ENCODE measurements at regions not wholly inside any gene's neighbourhood (a gene's known extent, or its start where the extent isn't known, plus 50 kb on each side); places are given as distances from the start of the nearest gene placed in this dataset.
A peak's percentile ranks its signal among the peaks of the same experiment; 100 is the strongest.
"Not testable (repeated sequence)": the region's sequence is repeated elsewhere in the genome, so short reads cannot be mapped to it uniquely, and the experiment has no call there.

DNA sequence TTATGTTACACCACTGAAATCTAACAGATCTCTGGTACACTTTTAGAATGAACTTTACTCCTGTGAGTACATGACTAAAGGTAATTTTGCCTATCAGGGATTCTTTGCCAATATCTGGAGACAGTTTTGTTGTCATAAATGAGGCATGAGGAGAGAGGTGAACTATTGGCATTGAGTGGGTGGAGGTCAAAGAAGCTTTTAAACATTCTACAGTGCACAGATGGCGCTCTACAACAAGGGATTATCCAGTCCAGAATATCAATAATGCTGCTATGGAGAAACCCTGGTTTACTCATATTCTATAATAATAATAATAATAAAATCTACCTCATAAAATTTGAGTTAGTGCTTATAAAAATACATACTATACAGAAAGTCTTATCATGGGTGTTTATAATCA, 702.3 kb downstream of the SI start:
- peak; percentile 27 for DNase-seq (ENCODE audit: low spot score)

DNA sequence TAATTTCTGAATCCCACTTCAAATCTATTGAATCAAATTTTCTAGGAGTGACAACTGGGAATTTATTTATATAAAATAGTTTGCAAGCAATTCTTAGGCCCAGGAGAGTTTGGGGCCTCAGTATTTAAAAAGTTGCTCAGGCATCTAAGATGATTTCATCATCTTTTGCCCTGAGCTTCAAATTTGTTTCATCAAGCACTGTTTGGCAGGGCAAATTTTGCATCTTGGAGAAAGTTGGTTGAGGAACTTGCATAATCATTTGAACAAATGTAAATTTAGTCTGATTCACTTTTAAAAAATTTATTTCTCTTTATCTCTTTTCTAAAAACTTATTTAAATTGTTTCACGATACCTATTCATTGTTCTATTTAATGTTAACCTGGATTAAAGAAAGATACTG, 702.8 kb downstream of the SI start:
- no peak for DNase-seq (ENCODE audit: low spot score)

DNA sequence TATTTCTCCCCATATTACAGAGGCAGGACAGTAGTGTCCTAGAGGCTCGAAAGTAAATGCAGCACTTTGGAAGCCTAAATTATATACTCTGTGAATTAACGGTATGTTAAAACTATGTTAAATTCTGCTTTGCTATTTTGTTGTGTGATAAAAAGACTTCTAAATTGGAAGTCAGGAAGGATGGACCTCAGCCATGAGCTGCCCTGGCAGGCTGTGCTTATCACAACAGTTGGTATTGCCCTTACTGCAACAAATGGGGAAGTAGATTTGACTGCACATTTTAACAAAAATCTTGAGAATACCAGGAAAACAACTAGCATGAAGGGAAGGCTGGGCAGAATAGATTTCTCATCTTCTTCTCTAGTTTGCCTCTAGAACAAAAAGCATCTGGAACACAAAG, 706.6 kb downstream of the SI start:
- no peak for DNase-seq (ENCODE audit: low spot score)

DNA sequence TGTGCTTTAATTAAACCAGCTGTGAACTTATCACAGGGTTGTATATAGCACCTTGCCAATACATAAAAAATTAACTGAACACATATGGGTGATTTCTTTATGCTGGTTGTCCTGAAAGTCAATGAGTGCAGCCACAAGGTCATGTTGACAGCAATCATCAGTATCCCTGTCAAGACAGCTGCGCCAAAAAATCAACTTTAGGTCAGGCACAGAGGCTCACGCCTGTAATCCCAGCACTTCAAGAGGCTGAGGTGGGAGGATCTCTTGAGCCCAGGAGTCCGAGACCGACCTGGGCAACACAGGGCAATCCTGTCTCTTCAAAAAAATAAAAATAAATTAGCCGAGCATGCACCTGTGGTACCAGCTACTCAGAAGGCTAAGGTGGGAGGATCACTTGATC, 707.3 kb downstream of the SI start:
- no peak for DNase-seq (ENCODE audit: low spot score)

DNA sequence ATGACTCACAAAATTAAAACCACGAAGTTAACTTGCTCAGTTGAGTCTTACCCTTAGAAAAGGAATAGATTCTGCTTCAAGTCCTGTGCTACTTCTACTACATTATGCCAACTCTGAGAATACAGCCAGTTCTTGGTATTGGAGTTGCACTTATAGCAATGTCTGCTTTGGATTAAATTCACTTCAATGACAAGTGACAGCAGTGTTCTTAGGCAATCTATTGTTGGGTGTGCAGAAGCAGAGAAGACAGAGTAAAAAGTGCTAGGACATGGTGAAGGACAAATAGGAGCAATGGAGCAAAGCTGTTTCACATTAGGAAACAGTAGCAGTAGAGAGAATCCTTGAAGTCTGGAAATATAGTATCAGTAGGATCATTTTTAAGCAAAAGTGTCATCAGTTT, 713.1 kb downstream of the SI start:
- no peak for DNase-seq (ENCODE audit: low spot score)

DNA sequence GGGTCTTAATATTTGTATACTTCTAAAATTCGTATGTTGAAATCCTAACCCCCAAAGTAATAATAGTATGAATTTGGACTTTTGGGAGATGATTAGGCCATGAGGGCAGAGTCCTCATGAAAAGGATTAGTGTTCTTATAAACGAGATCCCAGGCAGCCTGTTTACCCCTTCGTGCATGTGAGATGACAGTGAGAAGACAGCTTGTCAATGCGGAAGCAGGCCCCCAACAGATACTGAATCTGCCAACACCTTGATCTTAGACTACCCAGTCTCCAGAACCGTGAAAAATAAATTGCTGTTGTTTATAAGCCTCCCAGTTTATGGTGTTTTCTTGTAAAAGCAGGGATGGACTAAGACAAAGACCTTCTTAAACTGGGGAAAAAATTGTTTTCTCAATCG, 714.2 kb downstream of the SI start:
- no peak for DNase-seq (ENCODE audit: low spot score)

DNA sequence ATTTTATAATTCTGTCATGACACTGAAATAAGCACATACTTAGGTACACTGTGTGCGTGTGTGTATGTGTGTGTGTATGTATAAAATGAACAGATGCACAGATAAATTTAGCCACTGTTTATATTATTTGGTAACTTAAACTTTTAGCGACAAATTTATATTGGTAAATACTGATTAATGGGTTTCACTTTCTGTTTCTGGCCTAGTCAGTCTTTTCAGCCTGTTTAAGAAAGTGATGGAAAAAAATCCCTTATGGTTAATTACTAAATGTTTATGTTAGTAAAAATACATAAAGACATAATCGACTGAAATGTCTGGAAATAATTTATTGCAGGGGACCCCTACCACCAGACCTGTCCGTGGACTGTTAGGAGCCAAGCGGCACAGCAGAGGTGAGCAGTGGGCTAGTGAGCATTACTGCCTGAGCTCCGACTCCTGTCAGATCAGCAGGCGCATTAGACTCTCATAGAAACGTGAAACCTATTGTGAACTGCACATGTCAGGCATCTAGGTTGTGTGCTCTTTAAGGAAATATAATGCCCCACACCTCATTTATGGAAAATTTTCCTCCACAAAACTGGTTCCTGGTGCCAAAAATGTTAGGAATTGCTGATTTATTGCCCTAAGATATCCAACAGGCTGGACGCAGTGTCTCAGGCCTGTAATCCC, 717.4 kb downstream of the SI start:
- no peak for DNase-seq (ENCODE audit: low spot score)

DNA sequence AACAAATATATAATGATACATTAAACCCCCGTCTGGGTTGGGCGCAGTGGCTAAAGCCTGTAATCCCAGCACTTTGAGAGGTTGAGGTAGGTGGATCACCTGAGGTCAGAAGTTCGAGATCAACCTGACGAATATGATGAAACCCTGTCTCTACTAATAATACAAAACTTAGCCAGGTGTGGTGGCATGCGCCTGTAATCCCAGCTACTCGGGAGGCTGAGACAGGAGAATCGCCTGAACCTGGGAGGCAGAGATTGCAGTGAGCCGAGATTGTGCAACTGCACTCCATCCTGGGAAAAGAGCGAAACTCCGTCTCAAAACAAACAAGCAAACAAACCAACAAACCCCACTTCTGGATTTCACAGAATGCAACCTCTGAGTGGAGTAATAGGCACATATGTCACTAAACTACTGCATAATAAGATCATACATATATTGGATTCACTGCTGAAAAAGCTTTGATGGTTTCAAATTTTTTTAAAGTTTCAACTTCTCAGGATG, 718.2 kb downstream of the SI start:
- no peak for DNase-seq (ENCODE audit: low spot score)

DNA sequence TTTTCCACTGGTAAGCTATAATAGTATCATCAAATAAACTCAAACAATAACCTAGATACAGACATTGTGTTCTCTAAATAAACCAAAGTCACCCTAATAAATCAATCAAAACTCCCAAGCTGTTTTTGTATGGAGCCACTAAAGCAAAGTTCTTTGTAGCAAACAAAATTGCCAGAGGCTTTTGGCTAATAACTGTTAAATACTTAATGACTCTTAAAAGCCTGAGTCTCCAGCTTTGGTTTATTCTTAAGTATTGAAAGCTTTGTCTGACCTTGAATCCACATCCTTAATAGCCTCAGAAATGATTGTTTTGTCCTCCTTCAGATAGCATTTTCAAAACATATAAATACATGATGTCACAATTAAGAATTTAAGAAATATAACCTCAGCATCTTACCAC, 725.3 kb downstream of the SI start:
- no peak for DNase-seq (ENCODE audit: low spot score)

DNA sequence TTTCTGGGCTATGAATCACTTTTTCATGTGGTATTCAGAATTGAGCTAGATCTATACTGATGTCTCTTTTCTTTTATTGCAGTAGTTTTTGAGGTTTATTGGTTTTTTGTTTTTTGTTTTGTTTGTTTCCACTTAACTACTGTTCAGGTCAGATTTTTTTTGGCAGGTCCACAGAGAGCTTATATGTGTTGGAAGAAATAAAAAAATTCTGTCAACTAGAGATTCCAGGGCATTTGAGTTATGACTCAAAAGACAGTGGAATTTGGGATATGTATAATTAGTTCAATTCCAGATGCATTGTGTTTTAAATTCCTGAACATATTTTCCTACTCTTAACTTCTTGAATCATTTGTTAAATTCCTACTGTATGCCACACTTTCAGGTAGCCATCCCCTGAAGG, 727.2 kb downstream of the SI start:
- no peak for DNase-seq (ENCODE audit: low spot score)

DNA sequence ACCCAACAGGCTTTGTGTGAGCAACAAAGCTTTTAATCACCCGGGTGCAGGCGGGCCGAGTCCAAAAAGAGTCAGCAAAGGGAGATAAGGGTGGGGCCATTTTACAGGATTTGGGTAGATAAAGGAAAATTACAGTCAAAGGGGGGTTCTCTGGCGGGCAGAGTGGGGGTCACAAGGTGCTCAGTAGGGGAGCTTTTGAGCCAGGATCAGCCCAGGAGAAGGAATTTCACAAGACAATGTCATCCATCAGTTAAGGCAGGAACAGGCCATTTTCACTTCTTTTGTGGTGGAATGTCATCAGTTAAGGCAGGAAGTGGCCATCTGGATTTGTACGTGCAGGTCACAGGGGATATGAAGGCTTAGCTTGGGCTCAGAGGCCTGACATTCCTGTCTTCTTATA, 736.1 kb downstream of the SI start:
- not testable (repeated sequence) for DNase-seq (ENCODE audit: low spot score)

DNA sequence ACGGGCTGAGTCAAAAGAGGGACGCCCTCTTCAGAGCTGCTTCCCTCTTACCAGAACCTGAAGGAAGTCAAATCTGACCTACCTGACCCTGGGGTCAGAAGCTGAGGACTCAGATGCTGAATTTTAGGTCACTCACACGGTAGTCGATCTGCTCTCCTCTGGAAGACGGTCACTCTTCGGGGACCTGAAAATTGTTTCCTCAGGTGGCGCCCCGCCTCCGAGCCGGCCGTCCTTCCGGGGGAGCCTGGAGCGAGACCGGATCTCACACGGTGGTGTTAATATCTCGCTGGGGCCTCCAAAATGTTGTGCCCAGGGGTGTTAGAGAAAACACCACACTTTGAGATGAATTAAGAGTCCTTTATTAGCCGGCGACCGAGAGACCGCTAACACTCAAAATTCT, 737.2 kb downstream of the SI start:
- no peak for DNase-seq (ENCODE audit: low spot score)

DNA sequence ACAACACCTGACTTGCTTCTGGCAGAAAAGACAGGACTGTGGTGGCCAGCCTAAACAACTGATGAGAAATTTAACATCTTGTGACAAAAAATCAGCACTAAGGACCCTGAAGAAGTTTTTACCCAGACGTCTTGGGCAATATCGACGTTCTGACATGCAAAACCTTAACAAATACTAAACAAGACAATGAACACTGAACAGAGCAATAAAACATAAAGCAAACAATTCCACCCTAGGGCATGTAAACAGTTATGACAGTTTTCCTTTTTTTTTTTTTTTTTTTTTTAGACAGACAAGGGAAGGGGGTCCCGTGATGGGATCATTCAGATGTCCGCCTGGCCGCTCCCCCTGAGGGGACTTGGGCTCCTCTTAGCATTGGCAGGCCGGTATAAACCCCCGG, 738.0 kb downstream of the SI start:
- no peak for DNase-seq (ENCODE audit: low spot score)

DNA sequence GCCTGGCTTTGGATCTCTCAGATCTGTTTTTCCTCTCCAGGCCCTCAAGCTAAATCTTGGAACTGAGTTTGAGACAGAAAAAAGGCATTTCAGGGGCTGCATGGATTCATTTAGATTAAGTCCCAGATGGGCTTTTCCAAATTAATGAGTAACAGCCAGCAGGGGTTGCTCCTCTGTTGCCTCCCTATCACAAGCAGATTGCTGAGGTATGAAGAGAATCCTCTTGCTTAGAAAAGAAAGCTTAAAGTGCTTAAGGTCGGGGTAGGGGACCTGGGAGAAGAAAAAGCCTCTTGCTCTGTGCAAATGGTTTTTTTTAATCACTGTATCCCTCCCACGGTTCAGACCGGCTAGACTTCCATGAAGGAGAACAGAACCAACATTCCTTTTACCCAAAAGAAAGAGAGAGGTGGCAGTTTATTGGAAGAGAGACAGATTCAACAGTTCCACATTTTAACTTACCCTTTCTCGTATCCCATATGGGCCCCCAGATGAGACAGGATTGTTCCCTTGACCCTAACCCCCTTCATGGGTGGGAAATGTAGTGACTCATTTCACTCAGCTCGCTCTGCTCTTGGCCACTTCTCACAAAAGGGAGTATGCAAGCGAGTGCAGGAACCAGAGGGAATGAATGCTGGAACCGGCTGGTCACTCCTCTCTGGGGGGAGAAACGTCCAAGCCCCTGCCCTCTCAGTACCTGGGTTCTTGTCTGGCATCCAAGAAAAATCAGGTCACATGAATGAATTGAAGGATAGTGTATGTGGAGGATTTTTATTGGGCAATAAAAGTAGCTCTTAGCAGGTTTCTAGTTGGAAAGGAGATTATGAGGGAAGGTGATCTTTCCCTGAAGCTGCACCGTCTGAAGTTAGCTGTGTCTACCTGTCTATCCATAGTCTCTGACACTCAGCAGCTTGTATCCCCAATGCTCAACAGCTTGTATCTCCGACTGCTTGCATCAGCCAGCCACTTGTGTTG, 745.2 kb downstream of the SI start:
- no peak for DNase-seq (ENCODE audit: low spot score)

DNA sequence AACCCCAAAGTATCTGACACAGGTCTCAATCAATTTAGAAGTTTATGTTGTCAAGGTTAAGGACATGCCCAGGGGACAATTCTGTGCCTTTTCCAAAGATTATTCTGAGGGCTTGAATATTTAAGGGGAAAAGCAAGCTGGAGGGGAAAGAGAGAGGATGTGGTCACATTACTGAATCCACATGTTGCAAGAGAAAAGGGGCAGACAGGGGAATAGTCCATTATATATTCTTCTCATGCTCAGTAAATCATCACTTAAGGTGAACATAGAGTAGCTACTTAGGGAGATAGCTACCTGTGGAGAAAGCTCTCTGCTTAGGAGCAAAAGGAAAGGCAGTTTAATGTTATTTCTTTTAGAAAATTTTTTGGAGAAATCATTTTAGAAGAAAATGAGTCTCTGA, 751.6 kb downstream of the SI start:
- DNase-seq (ENCODE audit: low spot score): no peak

DNA sequence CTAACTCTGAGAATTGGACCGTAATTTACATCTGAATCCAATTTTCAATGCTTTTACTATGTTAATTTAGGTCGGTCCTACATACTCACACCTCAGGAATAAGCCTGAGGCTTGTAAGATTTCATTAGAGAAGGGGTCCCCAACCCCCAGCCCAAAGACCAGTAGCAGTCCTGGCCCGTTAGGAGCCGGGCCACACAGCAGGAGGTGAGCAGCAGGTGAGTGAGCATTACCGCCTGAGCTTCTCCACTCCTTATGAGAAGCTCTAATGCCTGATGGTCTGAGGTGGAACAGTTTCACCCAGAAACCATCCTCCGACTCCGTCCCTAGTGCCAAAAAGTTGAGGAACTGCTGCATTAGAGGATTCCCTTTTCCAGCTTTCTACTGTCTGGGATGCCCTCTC, 757.3 kb downstream of the SI start:
- DNase-seq (ENCODE audit: low spot score): no peak

DNA sequence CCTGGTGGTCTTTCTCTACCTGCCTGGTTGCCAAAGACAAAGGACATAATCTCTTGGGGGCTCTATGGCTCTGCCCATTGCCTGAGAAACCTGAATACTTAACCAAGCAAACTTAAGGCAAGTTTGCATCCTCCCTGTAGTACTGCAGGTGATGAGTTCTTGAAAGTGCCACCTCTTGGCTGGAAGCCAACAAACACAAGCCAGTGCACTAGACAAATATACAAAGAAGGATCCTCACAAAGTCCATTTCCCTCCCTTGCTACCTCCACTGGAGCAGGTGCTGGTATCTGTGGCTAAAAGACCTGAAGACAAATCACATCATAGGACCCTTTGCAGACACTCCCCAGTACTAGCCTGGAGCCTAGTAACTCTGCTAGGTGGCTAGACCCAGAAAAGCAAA, 772.3 kb downstream of the SI start:
- no peak for DNase-seq (ENCODE audit: low spot score)

DNA sequence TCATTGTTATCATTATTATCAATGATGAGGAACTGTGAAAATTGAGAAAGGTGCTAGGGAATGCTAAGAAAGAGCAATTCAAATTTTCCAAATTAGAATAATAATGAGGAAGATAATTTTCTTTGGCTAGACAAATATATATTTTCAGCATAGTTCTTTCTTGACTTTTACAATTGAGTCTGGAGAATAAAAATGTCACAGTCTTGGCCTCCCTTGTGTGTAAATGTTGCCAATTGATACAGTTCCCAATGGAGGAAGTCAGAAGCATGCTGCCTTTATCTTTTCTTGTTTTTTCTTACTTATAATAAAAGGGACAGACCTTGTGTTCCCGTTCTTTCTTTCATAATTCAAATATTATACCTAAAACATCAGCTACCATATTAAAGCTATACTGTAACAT, 774.4 kb downstream of the SI start:
- DNase-seq (ENCODE audit: low spot score): no peak

DNA sequence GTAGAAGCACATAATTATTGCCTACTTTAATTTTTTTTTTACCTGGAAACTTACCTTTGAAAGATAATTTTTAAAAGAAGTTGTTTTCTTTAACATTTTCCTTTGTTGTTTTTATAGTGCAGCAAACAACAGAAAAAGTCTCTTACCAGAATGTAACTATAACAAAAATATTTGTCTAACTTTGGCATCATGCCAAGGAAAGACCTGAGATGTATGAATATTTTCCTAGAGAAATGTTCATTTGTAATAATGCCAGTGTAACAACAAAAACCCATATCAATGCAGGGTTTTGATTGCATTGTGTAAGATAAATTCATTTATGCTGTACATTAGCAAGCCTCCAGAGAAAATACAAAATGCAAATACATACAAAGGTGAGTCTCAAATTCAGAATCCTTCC, 775.7 kb downstream of the SI start:
- DNase-seq (ENCODE audit: low spot score): no peak

DNA sequence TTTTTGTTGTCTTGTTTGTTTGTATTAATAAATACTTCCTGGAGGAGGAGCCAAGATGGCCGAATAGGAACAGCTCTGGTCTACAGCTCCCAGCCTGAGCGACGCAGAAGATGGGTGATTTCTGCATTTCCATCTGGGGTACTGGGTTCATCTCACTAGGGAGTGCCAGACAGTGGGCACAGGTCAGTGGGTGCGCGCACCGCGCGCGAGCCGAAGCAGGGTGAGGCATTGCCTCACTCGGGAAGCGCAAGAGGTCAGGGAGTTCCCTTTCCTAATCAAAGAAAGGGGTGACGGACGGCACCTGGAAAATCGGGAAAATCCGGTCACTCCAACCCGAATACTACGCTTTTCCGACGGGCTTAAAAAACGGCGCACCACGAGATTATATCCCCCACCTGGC, 786.8 kb downstream of the SI start:
- not testable (repeated sequence) for DNase-seq (ENCODE audit: low spot score)

DNA sequence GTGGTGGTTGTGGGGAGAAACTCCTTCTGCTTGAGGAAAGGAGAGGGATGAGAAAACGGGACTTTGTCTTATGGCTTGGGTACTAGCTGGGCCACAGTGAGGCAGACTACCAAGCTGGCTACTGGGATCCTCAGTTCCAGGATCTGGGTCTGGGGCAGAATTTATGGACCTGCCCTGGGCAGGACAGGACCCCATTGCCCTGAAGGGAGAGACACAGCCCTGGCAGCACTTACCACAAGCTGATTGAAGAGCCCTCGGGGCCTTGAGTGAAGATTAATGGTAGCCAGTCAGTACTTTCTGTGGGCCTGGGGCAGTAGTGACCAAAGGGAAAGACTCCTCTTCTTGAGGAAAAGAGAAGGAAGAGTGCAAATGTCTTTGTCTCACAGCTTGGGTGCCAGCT, 799.7 kb downstream of the SI start:
- DNase-seq (ENCODE audit: low spot score): no peak

DNA sequence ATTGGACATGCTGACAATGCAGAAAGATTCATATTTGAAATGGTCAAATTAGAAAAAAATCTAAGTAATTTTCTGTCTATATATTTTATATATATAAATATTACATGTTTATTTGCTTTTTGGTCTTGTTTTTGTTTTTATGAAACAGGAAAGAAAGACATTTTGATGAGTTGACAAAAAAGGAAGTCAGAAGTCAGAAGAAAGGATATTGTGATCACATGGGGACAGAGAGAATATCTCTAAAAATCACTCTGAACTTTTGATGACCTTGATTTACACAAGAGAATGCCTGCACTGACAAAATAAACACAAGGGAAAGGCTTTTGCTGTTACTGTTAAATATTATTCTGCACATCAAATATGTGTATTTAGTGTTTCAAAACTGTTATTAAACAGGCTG, 811.2 kb downstream of the SI start:
- no peak for DNase-seq (ENCODE audit: low spot score)

DNA sequence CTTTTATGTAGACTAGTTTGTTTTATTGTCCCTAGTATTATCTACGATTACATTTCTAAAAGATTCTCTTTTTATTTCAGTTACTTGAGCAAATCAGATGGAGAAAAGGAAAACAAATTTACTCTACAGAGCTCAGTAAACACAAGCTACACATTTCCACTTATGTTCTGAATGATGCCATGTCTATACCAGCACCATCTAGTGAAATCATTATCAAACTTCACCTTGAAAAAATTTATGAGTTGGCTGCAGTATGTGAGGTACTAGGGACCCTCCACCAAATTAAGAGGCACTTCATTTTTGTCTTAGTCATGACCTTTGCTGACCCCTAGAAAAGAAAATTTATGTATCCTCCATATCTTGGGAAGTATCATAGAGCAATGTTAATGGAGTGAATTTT, 827.4 kb downstream of the SI start:
- no peak for DNase-seq (ENCODE audit: low spot score)

DNA sequence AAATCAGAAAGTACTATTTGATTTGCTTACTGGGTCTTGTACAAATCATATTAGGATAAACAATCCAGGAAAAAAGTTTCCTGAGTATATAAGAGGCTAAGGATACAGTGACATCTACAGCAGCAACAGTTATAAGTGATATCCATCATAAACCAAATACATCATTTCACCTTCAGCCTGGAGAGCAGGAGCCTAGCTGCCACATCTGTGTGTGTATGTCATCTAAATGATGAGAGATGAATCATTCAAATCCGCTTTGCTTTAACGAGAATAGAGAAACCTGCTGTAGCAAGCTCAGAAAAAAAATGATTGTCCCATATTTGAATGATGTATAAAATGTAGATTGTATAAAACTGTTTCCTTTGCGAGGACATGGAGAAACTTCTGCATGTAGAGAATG, 841.4 kb downstream of the SI start:
- DNase-seq (ENCODE audit: low spot score): no peak
